Right lobe of liver (tissue), 6 donors: ENCODE measurements at regions not wholly inside any gene's neighbourhood (a gene's known extent, or its start where the extent isn't known, plus 50 kb on each side); places are given as distances from the start of the nearest gene placed in this dataset.

ENCODE experiments used
- ATAC-seq, 4 donors: fragments of 200-7000 bp; cut with Tn5 transposase; one replicate each; pipeline ENCODE4 v1.9.1; 2020; ENCODE audit warnings: mild to moderate bottlenecking in 4 of 4, moderate library complexity in 4 of 4
- DNase-seq, 3 donors: peaks; one replicate each; pipeline ENCODE4 v3.0.0-alpha.2; 2020
- H3K27ac ChIP-seq, 3 donors: fragments of 200-600 bp; one replicate each; pipeline ENCODE4 v1.8.0; 2022
- H3K27me3 ChIP-seq, 2 donors: fragments of 200-600 bp; one replicate each; pipeline ENCODE4 v1.8.0; 2022
- H3K36me3 ChIP-seq, 4 donors: fragments of 200-600 bp; sonication (generic) in 1 of 4; one replicate each; pipeline versions ENCODE4 v1.5.1 to v1.8.0; 2017 to 2022; ENCODE audit warnings: control low read depth in 1 of 4
- H3K4me1 ChIP-seq, 4 donors: fragments of 200-600 bp; sonication (generic) in 1 of 4; one replicate each; pipeline versions ENCODE4 v1.5.1 to v1.8.0; 2017 to 2022; ENCODE audit warnings: control low read depth in 1 of 4
- H3K4me3 ChIP-seq, 3 donors: fragments of 200-600 bp; one replicate each; pipeline ENCODE4 v1.8.0; 2022
- H3K9me3 ChIP-seq, 4 donors: fragments of 200-600 bp; sonication (generic) in 1 of 4; one replicate each; pipeline versions ENCODE4 v1.5.1 to v1.8.0; 2017 to 2022; ENCODE audit warnings: control low read depth in 1 of 4
- POLR2A ChIP-seq: fragments of 450-650 bp; IDR thresholded peaks from one replicate; pipeline ENCODE4 v1.6.1; 2017; ENCODE audit warnings: antibody characterized with exemption, mild to moderate bottlenecking
- WGBS: methylation state at CpG from one replicate; pipeline ENCODE4 v1.1.6; 2018; ENCODE audit warnings: low coverage, low lambda C conversion rate; ENCODE audit not compliant: insufficient coverage; ENCODE audit errors: missing lambda C conversion rate; 5-methylcytosine and 5-hydroxymethylcytosine counted together
- intact Hi-C, 2 donors: fragments of 100-400 bp; cut with DNase I; formaldehyde crosslinking; loops; one replicate each; pipeline versions ENCODE4 v1.11.2 to v1.14.1; 2022
- TF ChIP-seq, protein P1 (sequence below), 4 donors: fragments of 200-600 bp in 3 of 4; fragments of 450-650 bp in 1 of 4; IDR thresholded peaks; one replicate each; pipeline versions ENCODE4 v1.5.1 to v1.8.0; 2016 to 2022; ENCODE audit warnings: antibody characterized with exemption in 4 of 4, mild to moderate bottlenecking in 2 of 4
- donor health status: DM: no; HTN: yes; CAD: no.
- donor health status: DM: no; HTN: no; CAD: no.
- donor health status: DM: no; HTN: no; CAD: no.
- donor health status: DM: no; HTN: yes; CAD: no.
- donor health status: DM: no; HTN: yes; CAD: no.

DNA sequence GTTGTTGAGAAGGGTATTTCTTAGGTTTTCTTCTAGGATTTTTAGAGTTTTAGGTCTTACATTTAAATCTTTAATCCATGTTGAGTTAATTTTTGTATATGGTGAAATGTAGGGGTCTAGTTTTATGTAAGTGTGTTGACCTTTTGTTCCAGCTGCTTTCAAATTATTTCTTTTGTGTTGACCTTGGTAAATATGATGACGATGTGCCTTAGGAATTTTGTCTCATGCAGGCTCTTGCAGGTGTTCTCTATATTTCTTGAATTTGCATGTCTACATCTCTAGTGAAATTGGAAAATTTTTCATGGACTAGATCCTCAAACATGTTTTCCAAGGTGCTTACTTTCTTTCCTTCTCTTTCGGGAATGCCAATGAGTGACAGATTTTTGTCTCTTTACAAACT lies 1609.3 kb upstream of the ZEB2 start:
- H3K27me3 ChIP-seq: no peaks in the 10 kb centered on the region
- ATAC-seq: no peak
- WGBS: 94% methylated on average over 2 of the region's 2 CpGs
- no peaks in the 10 kb centered on the region for H3K36me3 ChIP-seq
- H3K4me1 ChIP-seq: no peaks in the 10 kb centered on the region
- H3K9me3 ChIP-seq: no peaks in the 10 kb centered on the region
- H3K27ac ChIP-seq: no peak overlapping the region
- DNase-seq: no peak
- H3K4me3 ChIP-seq: no peak overlapping the region
- intact Hi-C loops: no loop called here
- no peak for TF ChIP-seq POLR2A
- TF ChIP-seq, protein P1, sequence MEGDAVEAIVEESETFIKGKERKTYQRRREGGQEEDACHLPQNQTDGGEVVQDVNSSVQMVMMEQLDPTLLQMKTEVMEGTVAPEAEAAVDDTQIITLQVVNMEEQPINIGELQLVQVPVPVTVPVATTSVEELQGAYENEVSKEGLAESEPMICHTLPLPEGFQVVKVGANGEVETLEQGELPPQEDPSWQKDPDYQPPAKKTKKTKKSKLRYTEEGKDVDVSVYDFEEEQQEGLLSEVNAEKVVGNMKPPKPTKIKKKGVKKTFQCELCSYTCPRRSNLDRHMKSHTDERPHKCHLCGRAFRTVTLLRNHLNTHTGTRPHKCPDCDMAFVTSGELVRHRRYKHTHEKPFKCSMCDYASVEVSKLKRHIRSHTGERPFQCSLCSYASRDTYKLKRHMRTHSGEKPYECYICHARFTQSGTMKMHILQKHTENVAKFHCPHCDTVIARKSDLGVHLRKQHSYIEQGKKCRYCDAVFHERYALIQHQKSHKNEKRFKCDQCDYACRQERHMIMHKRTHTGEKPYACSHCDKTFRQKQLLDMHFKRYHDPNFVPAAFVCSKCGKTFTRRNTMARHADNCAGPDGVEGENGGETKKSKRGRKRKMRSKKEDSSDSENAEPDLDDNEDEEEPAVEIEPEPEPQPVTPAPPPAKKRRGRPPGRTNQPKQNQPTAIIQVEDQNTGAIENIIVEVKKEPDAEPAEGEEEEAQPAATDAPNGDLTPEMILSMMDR (IDR thresholded peaks at IDR 0.05): no peak

DNA sequence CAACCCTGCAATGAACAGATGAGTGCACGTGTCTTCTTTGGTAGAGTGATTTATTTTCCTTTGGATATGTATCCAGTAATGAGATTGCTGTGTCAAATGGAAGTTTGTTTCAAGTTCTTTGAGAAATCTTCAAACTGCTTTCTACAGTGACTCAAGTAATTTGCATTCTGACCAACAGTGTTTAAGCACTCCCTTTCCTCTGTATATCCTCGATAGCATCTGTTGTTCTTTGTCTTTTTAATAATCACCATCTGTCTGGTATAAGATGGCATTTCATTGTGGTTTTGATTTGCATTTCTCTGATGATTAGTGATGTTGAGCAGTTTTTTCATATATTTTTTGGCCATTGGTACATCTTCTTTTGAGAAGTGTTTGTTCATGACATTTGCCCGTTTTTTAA lies 1608.3 kb upstream of the ZEB2 start:
- 69% methylated on average over 3 of the region's 3 CpGs for WGBS
- intact Hi-C loops: no loop called here
- TF ChIP-seq, protein P1 (IDR thresholded peaks at IDR 0.05): no peak
- TF ChIP-seq POLR2A: no peak

DNA sequence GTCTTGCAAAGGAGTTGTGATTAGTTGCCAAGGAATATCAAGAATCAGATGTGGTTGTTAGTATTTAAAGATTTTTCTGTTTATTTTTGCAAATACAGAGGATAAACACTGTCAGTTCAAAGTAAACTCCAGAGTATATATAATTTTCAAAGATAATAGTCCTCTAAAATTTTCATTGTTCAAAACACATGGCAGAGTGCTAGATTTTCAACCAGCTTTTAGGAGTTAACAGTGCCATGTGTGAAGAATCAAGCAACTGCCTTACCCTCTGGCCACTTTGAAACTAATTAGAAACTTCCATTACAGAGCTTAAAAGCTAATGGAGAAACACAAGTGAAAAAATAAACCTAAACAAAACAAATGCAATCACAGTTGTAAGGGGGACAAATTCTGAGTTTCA lies 1605.6 kb upstream of the ZEB2 start:
- H3K27ac ChIP-seq: no peak overlapping the region

More for the DNA sequence above, 1608.3 kb upstream of the ZEB2 start:
- no peaks in the 10 kb centered on the region for H3K36me3 ChIP-seq
- no peaks in the 10 kb centered on the region for H3K4me1 ChIP-seq
- no peaks in the 10 kb centered on the region for H3K9me3 ChIP-seq
- no peaks in the 10 kb centered on the region for H3K27me3 ChIP-seq
- no peak overlapping the region for H3K4me3 ChIP-seq
- H3K27ac ChIP-seq: no peak overlapping the region
- DNase-seq: no peak
- no peak for ATAC-seq

DNA sequence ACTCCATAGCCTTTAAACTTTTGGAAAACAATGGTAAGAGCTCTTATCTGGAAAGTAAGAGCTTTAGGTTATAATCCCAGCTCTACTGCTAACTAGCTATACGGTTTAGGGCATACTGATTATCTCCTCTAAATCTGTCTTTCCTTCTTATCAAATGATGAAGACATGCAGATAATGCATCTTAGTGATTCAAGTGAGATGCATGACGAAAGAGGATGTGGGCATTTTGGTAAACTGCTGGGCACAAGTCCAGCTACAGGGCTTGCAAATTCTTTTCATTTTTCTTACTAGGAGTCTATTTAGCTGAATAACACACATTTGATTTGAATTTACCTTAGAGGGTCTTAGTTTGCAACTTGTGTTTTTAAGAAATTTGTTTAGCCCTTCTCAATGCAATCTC lies 1604.8 kb upstream of the ZEB2 start:
- intact Hi-C loops: no loop called here
- DNase-seq (no peak), ATAC-seq (no peak)
- H3K4me1 ChIP-seq: no peaks in the 10 kb centered on the region
- H3K36me3 ChIP-seq: no peaks in the 10 kb centered on the region
- H3K27me3 ChIP-seq: no peaks in the 10 kb centered on the region
- H3K4me3 ChIP-seq: no peak overlapping the region
- no peaks in the 10 kb centered on the region for H3K9me3 ChIP-seq
- TF ChIP-seq POLR2A: no peak
- TF ChIP-seq, protein P1 (IDR thresholded peaks at IDR 0.05): no peak
- 43% methylated on average over 2 of the region's 2 CpGs for WGBS
- H3K27ac ChIP-seq: no peak overlapping the region

More for the DNA sequence above, 1605.6 kb upstream of the ZEB2 start:
- Histone ChIP-seq H3K27me3 (no peaks in the 10 kb centered on the region), H3K9me3 (no peaks in the 10 kb centered on the region), H3K4me1 (no peaks in the 10 kb centered on the region), H3K4me3 (no peak overlapping the region), H3K36me3 (no peaks in the 10 kb centered on the region)
- intact Hi-C loops: no loop called here
- DNase-seq: no peak
- no peak for ATAC-seq
- no peak for TF ChIP-seq POLR2A
- TF ChIP-seq, protein P1 (IDR thresholded peaks at IDR 0.05): no peak

DNA sequence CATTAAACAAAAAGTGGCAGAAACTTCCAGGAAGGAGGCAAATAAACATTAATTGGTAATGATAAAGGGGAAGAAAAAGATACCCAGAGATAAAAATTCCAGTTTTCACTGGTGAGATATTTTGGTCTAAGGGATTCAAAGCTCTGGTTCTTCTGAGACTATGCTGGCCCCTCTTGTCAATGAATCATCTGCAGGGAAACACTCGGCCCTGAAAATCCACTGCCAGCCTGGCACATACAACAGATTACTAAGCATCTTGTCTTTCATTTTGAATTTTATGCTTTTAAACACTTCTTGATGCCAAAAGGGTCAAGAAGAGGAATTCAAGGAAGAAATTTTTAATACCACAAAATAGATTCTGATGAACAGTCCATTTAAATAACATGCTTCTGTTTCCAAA lies 1603.8 kb upstream of the ZEB2 start:
- 64% methylated on average over 1 of the region's 1 CpG for WGBS
- DNase-seq (no peak), ATAC-seq (no peak)
- Histone ChIP-seq H3K27ac (no peak overlapping the region), H3K9me3 (no peaks in the 10 kb centered on the region), H3K4me1 (no peaks in the 10 kb centered on the region), H3K27me3 (no peaks in the 10 kb centered on the region), H3K36me3 (no peaks in the 10 kb centered on the region), H3K4me3 (no peak overlapping the region)
- TF ChIP-seq, protein P1 (IDR thresholded peaks at IDR 0.05): no peak
- no peak for TF ChIP-seq POLR2A
- intact Hi-C loops: no loop called here
